Activated naive CD8-positive, alpha-beta T cell treated with anti-CD3 and anti-CD28 coated beads for 36 hours (primary cell): ENCODE measurements at regions not wholly inside any gene's neighbourhood (a gene's known extent, or its start where the extent isn't known, plus 50 kb on each side); places are given as distances from the start of the nearest gene placed in this dataset.
A peak's percentile ranks its signal among the peaks of the same experiment; 100 is the strongest.

ENCODE experiments used
- DNase-seq: peaks from one replicate; pipeline ENCODE4 v3.0.0; 2021
- H3K27ac Mint-ChIP-seq: one replicate; pipeline ENCODE4 v1.8.0; 2022; ENCODE audit warnings: mild to moderate bottlenecking, moderate library complexity, mixed read lengths
- H3K27me3 Mint-ChIP-seq: one replicate; pipeline ENCODE4 v1.8.0; 2022; ENCODE audit warnings: mild to moderate bottlenecking, mixed read lengths
- H3K36me3 Mint-ChIP-seq: one replicate; pipeline ENCODE4 v1.8.0; 2021; ENCODE audit warnings: mild to moderate bottlenecking, mixed read lengths
- H3K4me1 Mint-ChIP-seq: one replicate; pipeline ENCODE4 v1.8.0; 2021; ENCODE audit warnings: mixed read lengths
- H3K4me3 Mint-ChIP-seq: one replicate; pipeline ENCODE4 v1.8.0; 2022; ENCODE audit warnings: mild to moderate bottlenecking, moderate library complexity, mixed read lengths
- H3K9me3 Mint-ChIP-seq: one replicate; pipeline ENCODE4 v1.8.0; 2022; ENCODE audit warnings: mixed read lengths

- no peak overlapping the region for H3K27ac Mint-ChIP-seq
- H3K27me3 Mint-ChIP-seq: no peaks in the 10 kb centered on the region
- H3K4me1 Mint-ChIP-seq: no peaks in the 10 kb centered on the region
- H3K4me3 Mint-ChIP-seq: no peak overlapping the region
- no peaks in the 10 kb centered on the region for H3K36me3 Mint-ChIP-seq
- DNase-seq: no peak
- H3K9me3 Mint-ChIP-seq: no peaks in the 10 kb centered on the region
Measured at GRCh38 chr13:72043366-72043765, 176.4 kb upstream of the DACH1 start.

GRCh38 chr13:72041165-72041564 lies 174.2 kb upstream of the DACH1 start:
- no peaks in the 10 kb centered on the region for H3K9me3 Mint-ChIP-seq
- H3K27me3 Mint-ChIP-seq: no peaks in the 10 kb centered on the region
- no peak for DNase-seq
- H3K4me1 Mint-ChIP-seq: no peaks in the 10 kb centered on the region
- H3K27ac Mint-ChIP-seq: no peak overlapping the region
- no peak overlapping the region for H3K4me3 Mint-ChIP-seq
- H3K36me3 Mint-ChIP-seq: no peaks in the 10 kb centered on the region

- Mint-ChIP-seq H3K36me3 (no peaks in the 10 kb centered on the region), H3K27ac (no peak overlapping the region), H3K4me1 (no peaks in the 10 kb centered on the region), H3K9me3 (no peaks in the 10 kb centered on the region), H3K4me3 (no peak overlapping the region), H3K27me3 (no peaks in the 10 kb centered on the region)
- no peak for DNase-seq
Measured at GRCh38 chr13:72039126-72039525, 172.1 kb upstream of the DACH1 start.

DNA sequence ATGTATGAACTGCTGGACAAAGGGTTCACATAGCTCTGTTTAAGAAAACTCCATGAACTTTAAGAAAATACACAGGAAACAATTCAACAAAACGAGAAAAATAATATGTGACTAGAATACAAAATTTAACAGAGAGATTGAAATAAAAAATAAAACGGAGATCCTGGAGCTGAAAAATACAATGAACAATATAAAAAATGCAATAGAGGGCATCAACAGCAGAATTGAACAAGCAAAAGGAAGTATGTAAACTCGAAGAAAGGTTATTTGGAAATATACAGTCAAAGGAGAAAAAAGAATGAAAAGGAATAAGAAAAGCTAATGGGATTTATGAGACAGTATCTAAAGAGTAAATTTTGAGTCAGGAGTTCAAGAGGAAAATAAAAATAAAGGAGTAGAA lies 163.0 kb upstream of the DACH1 start:
- H3K36me3 Mint-ChIP-seq: no peaks in the 10 kb centered on the region
- no peak for DNase-seq
- H3K4me3 Mint-ChIP-seq: no peak overlapping the region
- peaks cover 15% of the 10 kb centered on the region for H3K9me3 Mint-ChIP-seq
- no peaks in the 10 kb centered on the region for H3K4me1 Mint-ChIP-seq
- no peaks in the 10 kb centered on the region for H3K27me3 Mint-ChIP-seq
- no peak overlapping the region for H3K27ac Mint-ChIP-seq

DNA sequence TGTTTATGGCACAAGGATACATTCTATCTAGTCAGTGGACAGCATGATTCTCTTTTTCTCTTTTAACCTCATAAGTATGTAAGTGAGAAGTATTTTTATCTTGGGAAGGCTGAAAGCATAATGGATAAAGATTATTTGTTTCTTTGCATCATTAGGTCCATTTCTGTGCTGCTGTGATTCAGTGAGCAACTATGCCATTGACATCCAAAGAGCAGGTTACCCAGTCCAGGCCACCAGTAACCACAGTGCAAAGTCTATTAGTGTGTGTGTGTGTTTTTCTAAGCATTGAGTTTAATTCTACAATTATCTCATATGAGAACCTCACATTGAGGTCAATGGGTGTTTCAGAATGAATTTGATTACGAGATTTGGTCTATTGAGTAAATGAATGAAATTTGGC lies 158.8 kb upstream of the DACH1 start:
- DNase-seq: no peak
- no peaks in the 10 kb centered on the region for H3K27me3 Mint-ChIP-seq
- H3K36me3 Mint-ChIP-seq: no peaks in the 10 kb centered on the region
- H3K4me3 Mint-ChIP-seq: no peak overlapping the region
- no peaks in the 10 kb centered on the region for H3K4me1 Mint-ChIP-seq
- no peak overlapping the region for H3K27ac Mint-ChIP-seq
- H3K9me3 Mint-ChIP-seq: peaks cover 12% of the 10 kb centered on the region

DNA sequence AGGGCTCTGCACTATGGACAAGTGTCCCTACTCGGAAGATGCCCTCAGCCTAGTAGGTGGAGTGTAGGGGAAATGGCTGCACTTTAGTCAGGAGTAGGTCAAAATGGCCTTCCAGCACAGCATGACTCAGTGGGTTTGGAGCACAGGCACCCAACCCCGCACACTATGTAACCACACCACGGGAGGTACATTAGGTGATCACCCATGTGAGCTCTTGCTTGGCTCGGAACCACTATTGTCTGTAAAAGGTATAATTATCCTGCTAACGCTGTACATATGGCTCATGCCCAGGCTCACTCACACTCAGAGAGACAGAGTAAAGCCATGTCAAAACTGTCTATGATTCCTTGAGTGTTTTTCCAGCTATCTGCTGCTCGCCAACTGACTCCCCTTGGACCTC lies 156.9 kb upstream of the DACH1 start:
- Mint-ChIP-seq H3K27ac (no peak overlapping the region), H3K4me1 (no peaks in the 10 kb centered on the region), H3K4me3 (no peak overlapping the region), H3K9me3 (peaks cover 1% of the 10 kb centered on the region), H3K27me3 (no peaks in the 10 kb centered on the region), H3K36me3 (no peaks in the 10 kb centered on the region)
- DNase-seq: no peak

DNA sequence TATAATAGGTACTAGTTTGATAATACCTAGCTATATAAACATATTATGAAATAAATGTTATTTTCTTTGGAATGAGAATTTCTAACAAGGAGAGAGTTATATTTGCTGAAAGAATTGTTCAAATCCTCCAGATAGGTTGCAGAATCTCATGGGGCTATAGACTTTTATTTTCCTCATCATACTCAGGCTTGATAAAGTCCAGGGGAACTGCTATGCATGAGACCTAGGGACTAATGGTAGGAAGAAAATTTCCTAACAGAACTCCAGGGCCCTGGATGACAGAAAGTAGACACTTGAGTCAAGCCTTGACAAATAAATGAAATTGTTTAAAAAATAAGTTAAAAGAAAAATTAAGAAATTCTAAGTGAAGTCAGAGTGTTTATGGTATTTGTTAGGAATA lies 138.5 kb upstream of the DACH1 start:
- Mint-ChIP-seq H3K27me3 (no peaks in the 10 kb centered on the region), H3K4me3 (no peak overlapping the region), H3K4me1 (no peaks in the 10 kb centered on the region), H3K27ac (no peak overlapping the region), H3K36me3 (no peaks in the 10 kb centered on the region), H3K9me3 (peaks cover 1% of the 10 kb centered on the region)
- no peak for DNase-seq

DNA sequence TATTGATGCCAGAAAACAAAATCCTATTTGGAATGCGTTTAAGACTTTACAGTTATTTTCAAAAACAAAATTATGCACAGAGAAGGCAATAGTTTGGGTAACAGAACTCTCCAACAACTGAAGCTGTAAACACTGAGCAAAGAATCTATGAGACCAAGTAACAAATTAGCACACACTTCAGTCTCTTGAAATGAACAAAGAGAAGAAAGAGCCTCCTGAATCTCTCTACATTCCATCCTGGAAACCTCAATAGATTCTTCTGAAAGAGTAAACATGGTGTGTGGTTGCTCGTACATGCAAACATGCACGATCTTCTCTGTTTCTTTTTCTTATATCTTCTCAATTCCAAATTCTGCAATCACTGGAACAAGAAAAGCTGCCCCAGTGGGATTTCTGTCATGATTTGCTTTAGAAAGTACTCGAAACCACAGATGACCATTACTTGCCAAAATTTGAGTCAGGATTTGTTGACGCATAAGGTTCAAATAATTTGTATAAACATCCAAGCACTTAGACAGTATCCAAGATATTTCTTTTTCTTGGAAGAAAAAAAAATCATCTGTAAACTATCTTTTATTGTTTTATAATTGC lies 137.9 kb upstream of the DACH1 start:
- Mint-ChIP-seq H3K4me3 (no peak overlapping the region), H3K9me3 (peaks cover 1% of the 10 kb centered on the region), H3K27me3 (no peaks in the 10 kb centered on the region), H3K27ac (no peak overlapping the region), H3K4me1 (no peaks in the 10 kb centered on the region), H3K36me3 (no peaks in the 10 kb centered on the region)
- no peak for DNase-seq

DNA sequence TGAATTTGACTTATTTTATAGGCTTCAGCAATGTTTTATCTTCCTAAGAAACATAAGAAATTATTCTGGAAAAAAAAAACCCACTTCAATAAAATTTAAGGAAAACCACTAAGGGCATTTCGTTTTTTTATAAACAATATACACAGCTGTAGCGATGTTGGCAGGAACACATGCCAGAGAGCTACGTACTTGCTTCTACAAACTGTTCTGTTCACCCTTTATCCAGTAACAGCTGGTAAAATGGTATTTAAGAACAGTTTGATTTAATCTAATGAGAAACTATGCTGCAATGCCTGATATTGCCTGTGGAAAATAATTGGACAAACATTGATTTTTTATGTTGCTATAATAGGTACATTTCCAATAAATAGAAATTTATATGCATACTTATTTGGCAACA lies 137.2 kb upstream of the DACH1 start:
- peaks cover 3% of the 10 kb centered on the region for H3K9me3 Mint-ChIP-seq
- H3K27me3 Mint-ChIP-seq: no peaks in the 10 kb centered on the region
- H3K4me1 Mint-ChIP-seq: no peaks in the 10 kb centered on the region
- DNase-seq: no peak
- no peak overlapping the region for H3K4me3 Mint-ChIP-seq
- H3K27ac Mint-ChIP-seq: no peak overlapping the region
- no peaks in the 10 kb centered on the region for H3K36me3 Mint-ChIP-seq

DNA sequence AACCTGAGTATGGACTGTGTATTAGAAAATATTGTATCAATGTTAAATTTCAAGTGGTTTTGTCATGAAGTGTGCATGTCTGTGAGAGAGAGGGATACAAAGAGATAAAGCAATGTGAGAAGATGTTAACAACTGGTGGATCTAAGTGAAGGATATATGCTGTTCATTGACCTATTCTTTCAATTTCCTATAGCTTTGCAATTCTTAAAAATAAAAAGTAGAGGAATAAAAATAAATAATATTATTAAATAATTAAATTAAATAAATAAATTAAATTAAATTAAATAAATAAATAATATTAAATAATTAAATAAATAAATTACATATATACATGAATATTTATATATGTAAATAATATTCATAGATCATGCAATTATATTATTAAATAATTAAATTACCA lies 131.2 kb upstream of the DACH1 start:
- Mint-ChIP-seq H3K27ac (no peak overlapping the region), H3K4me3 (no peak overlapping the region), H3K27me3 (no peaks in the 10 kb centered on the region), H3K4me1 (no peaks in the 10 kb centered on the region), H3K36me3 (no peaks in the 10 kb centered on the region), H3K9me3 (peaks cover 9% of the 10 kb centered on the region)
- DNase-seq: no peak

DNA sequence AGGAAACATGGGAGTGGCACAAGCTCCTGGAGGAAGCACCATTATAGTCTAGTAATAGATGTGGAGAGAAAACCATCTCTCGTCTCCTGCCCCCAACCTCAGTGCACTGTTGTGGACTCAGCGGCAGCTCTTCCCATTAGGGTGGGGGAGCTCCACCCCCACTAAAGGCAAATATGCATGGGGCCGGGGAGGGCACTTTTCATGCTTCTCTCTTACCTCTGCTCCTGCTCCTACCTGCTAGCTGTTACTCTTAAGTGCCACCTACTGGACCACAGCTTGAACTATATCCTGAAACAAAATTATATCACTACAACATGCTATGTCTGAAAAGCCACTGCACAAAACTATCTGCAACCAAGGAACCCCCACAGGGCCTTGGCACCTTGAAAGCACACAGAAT lies 112.6 kb upstream of the DACH1 start:
- no peaks in the 10 kb centered on the region for H3K4me1 Mint-ChIP-seq
- peaks cover 5% of the 10 kb centered on the region for H3K9me3 Mint-ChIP-seq
- no peak overlapping the region for H3K4me3 Mint-ChIP-seq
- no peaks in the 10 kb centered on the region for H3K27me3 Mint-ChIP-seq
- no peak for DNase-seq
- H3K36me3 Mint-ChIP-seq: no peaks in the 10 kb centered on the region
- no peak overlapping the region for H3K27ac Mint-ChIP-seq

GRCh38 chr13:71977028-71977427 lies 110.0 kb upstream of the DACH1 start:
- no peak overlapping the region for H3K4me3 Mint-ChIP-seq
- no peak for DNase-seq
- H3K27me3 Mint-ChIP-seq: no peaks in the 10 kb centered on the region
- H3K4me1 Mint-ChIP-seq: no peaks in the 10 kb centered on the region
- H3K36me3 Mint-ChIP-seq: no peaks in the 10 kb centered on the region
- H3K9me3 Mint-ChIP-seq: no peaks in the 10 kb centered on the region
- H3K27ac Mint-ChIP-seq: no peak overlapping the region

DNA sequence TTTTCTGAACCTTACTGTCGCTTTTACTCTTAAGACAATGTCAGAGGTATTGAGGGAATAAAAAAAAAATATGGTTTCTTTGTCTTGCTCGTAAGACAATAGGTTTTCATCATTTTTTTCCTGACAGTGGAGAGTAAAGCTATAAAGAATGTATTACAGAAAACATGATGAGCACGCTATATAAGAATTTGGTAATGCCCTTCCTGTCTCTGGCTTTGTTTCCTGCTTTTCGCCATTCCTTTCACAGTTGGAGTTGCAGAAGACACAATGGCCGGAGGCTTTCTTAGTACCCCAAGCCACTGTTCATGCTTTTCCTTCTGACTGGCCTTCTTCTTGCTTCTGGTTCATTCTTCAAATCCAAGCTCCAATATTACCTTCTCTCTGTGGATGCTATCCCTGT lies 101.0 kb upstream of the DACH1 start:
- Mint-ChIP-seq H3K4me1 (peaks cover 4% of the 10 kb centered on the region), H3K4me3 (no peak overlapping the region), H3K9me3 (no peaks in the 10 kb centered on the region), H3K27ac (no peak overlapping the region), H3K36me3 (no peaks in the 10 kb centered on the region), H3K27me3 (no peaks in the 10 kb centered on the region)
- DNase-seq: no peak

DNA sequence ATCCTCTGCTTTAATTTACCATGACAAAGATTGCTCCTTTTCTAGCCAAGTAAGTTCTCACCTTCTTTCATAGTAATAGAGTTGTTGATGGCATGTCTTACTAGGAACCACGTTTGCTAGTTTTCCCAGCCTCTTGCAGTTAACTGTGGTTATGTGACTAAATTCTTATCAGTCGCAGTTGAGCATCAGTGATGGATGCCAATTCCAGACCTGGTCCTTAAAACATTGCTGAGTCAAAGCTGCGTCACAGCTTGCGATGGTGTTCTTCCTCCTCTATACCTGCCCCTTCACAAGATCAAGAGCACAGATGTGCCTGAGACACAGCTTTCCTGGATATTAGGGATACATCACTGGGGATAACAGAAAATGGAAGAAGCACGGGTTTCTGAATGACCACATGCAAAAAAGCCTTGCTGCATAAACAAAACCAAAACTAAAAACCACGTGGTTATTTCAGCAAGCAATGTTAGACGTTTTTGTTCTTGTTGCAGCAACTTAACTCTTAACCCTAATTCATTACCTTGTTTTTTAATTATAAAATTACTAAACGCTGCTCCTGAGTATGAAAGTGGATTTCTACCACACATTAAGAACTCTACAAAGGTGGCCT lies 97.6 kb upstream of the DACH1 start:
- no peak overlapping the region for H3K27ac Mint-ChIP-seq
- no peaks in the 10 kb centered on the region for H3K27me3 Mint-ChIP-seq
- H3K4me1 Mint-ChIP-seq: peaks cover 4% of the 10 kb centered on the region
- no peaks in the 10 kb centered on the region for H3K9me3 Mint-ChIP-seq
- DNase-seq: no peak
- H3K36me3 Mint-ChIP-seq: no peaks in the 10 kb centered on the region
- peak overlapping the region; percentile 37 for H3K4me3 Mint-ChIP-seq

DNA sequence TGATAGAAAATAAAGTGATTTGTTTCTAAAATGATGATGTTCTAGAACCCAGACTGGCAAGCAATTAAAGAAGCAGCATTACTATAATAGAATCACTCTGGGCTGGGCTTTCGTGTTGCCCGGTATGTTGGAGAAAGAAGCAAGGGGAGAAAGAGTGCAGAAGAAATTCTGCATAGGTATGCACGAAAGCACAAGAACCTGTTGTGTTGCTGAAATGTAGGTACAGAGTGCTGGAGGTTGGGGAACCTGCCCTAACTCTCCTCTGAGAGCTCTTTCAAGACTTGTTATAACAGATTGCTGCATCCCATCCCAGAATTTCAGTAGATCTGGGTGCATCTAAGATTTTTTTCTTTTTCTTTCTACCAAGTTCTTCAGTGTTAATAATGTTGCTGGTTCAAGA lies 95.7 kb upstream of the DACH1 start:
- Mint-ChIP-seq H3K27ac (no peak overlapping the region), H3K4me3 (no peak overlapping the region), H3K4me1 (peaks cover 4% of the 10 kb centered on the region), H3K36me3 (no peaks in the 10 kb centered on the region), H3K27me3 (no peaks in the 10 kb centered on the region), H3K9me3 (no peaks in the 10 kb centered on the region)
- no peak for DNase-seq

DNA sequence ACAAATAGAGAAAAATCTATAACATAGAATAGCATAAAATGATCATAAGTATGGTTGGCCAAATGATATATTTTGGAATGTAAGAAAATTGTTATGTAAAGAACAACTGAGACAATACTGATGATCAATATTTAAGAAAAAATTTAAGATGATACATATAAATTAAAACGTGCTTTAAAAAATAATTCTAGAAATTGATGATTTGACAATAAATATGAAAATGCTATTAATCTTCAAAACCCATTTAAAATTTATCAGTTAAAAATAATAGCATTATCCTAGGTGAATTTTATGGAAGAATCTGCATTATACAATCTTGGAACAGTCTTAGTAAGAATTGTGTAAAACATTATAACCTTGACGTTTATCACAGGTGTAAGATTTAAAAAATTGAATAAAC lies 95.1 kb upstream of the DACH1 start:
- no peak overlapping the region for H3K27ac Mint-ChIP-seq
- H3K4me1 Mint-ChIP-seq: peaks cover 4% of the 10 kb centered on the region
- no peaks in the 10 kb centered on the region for H3K9me3 Mint-ChIP-seq
- no peak overlapping the region for H3K4me3 Mint-ChIP-seq
- DNase-seq: no peak
- no peaks in the 10 kb centered on the region for H3K27me3 Mint-ChIP-seq
- no peaks in the 10 kb centered on the region for H3K36me3 Mint-ChIP-seq
